Gastrocnemius medialis (tissue), 4 donors: ENCODE measurements at regions not wholly inside any gene's neighbourhood (a gene's known extent, or its start where the extent isn't known, plus 50 kb on each side); places are given as distances from the start of the nearest gene placed in this dataset.

ENCODE experiments used
- ATAC-seq, 2 donors: fragments of 150-250 bp; one replicate each; pipeline ENCODE4 v1.9.1; 2016
- DNase-seq, 2 donors: peaks; one replicate each; pipeline ENCODE4 v3.0.0-alpha.2; 2019
- H3K27ac ChIP-seq, 4 donors: fragments of 200-600 bp; sonication (generic); 1 replicate in 1 of 4; 2 replicates in 3 of 4; pipeline ENCODE4 v1.5.1; 2016 to 2018; ENCODE audit warnings: mild to moderate bottlenecking in 2 of 4, moderate library complexity in 1 of 4
- H3K27me3 ChIP-seq, 3 donors: fragments of 200-600 bp; sonication (generic) in 2 of 3; 1 replicate in 1 of 3; 2 replicates in 2 of 3; pipeline versions ENCODE4 v1.5.1 to v1.6.0; 2016 to 2019; ENCODE audit warnings: mild to moderate bottlenecking in 1 of 3, moderate library complexity in 1 of 3
- H3K36me3 ChIP-seq, 2 donors: fragments of 200-600 bp; sonication (generic) in 1 of 2; one replicate each; pipeline ENCODE4 v1.5.1; 2017 to 2018
- H3K4me1 ChIP-seq, 2 donors: fragments of 200-600 bp; sonication (generic) in 1 of 2; one replicate each; pipeline ENCODE4 v1.5.1; 2016 to 2017; ENCODE audit warnings: mild to moderate bottlenecking in 2 of 2
- H3K4me3 ChIP-seq, 4 donors: fragments of 200-600 bp; sonication (generic) in 3 of 4; 1 replicate in 1 of 4; 2 replicates in 3 of 4; pipeline ENCODE4 v1.5.1; 2016 to 2019; ENCODE audit warnings: mild to moderate bottlenecking in 2 of 4
- H3K9me3 ChIP-seq, 3 donors: fragments of 200-600 bp; sonication (generic) in 2 of 3; 1 replicate in 1 of 3; 2 replicates in 2 of 3; pipeline ENCODE4 v1.5.1; 2016 to 2019
- CTCF ChIP-seq, 5 experiments: fragments of 450-650 bp in 3 of 5; fragments of 200-600 bp in 2 of 5; sonication (generic) in 2 of 5; IDR thresholded peaks in 4 of 5; conservative IDR thresholded peaks in 1 of 5; 1 replicate in 4 of 5; 2 replicates in 1 of 5; pipeline ENCODE4 v1.5.1; 2016 to 2019; ENCODE audit warnings: antibody characterized with exemption in 5 of 5, mild to moderate bottlenecking in 3 of 5, moderate library complexity in 3 of 5
- POLR2A ChIP-seq, 2 donors: fragments of 450-650 bp; IDR thresholded peaks; one replicate each; pipeline ENCODE4 v1.6.1; 2017; ENCODE audit warnings: antibody characterized with exemption in 2 of 2, mild to moderate bottlenecking in 2 of 2, moderate library complexity in 2 of 2
- in situ Hi-C, 4 donors: fragments of 200-750 bp; cut with MboI; loops; one replicate each; pipeline versions ENCODE4 v1.15.0 to v1.8.0; 2017; ENCODE audit warnings: low sequenced_read_pairs in 4 of 4
- intact Hi-C: fragments of 100-400 bp; cut with DNase I; formaldehyde crosslinking; loops from one replicate; pipeline ENCODE4 v1.15.1; 2023; ENCODE audit warnings: low total_unique reads

GRCh38 chr5:12999667-13000066 lies 944.8 kb downstream of the DNAH5 start:
- no peak for ATAC-seq
- Histone ChIP-seq H3K4me1 (no peaks in the 10 kb centered on the region), H3K9me3 (no peaks in the 10 kb centered on the region), H3K27ac (no peak overlapping the region), H3K27me3 (no peaks in the 10 kb centered on the region), H3K36me3 (no peaks in the 10 kb centered on the region), H3K4me3 (no peak overlapping the region)
- TF ChIP-seq CTCF (IDR thresholded peaks at IDR 0.05 in 4 of 5, conservative IDR thresholded peaks at IDR 0.05 in 1 of 5) (no peak), POLR2A (IDR thresholded peaks at IDR 0.05) (no peak)
- no peak for DNase-seq
- intact Hi-C loops (loop anchor here (2.0 kb wide), 1 partner anchor 15 kb away; no protein-coding TSS in a partner anchor), in situ Hi-C loops (no loop called here)

GRCh38 chr5:12985142-12985541 lies 959.3 kb downstream of the DNAH5 start:
- Histone ChIP-seq H3K36me3 (no peaks in the 10 kb centered on the region), H3K27ac (no peak overlapping the region), H3K9me3 (no peaks in the 10 kb centered on the region), H3K4me1 (no peaks in the 10 kb centered on the region), H3K4me3 (no peak overlapping the region), H3K27me3 (no peaks in the 10 kb centered on the region)
- no peak for TF ChIP-seq CTCF (IDR thresholded peaks at IDR 0.05 in 4 of 5, conservative IDR thresholded peaks at IDR 0.05 in 1 of 5)
- TF ChIP-seq POLR2A (IDR thresholded peaks at IDR 0.05), result no peak
- DNase-seq (no peak), ATAC-seq (no peak)
- in situ Hi-C loops (no loop called here), intact Hi-C loops (no loop called here)

GRCh38 chr5:12974856-12975255 lies 969.6 kb downstream of the DNAH5 start:
- ATAC-seq (no peak), DNase-seq (no peak)
- intact Hi-C loops (no loop called here), in situ Hi-C loops (no loop called here)
- Histone ChIP-seq H3K27me3 (no peaks in the 10 kb centered on the region), H3K9me3 (no peaks in the 10 kb centered on the region), H3K27ac (no peak overlapping the region), H3K36me3 (no peaks in the 10 kb centered on the region), H3K4me1 (no peaks in the 10 kb centered on the region), H3K4me3 (no peak overlapping the region)
- TF ChIP-seq POLR2A (IDR thresholded peaks at IDR 0.05), result no peak
- no peak for TF ChIP-seq CTCF (IDR thresholded peaks at IDR 0.05 in 4 of 5, conservative IDR thresholded peaks at IDR 0.05 in 1 of 5)

- TF ChIP-seq CTCF (IDR thresholded peaks at IDR 0.05 in 4 of 5, conservative IDR thresholded peaks at IDR 0.05 in 1 of 5) (no peak), POLR2A (IDR thresholded peaks at IDR 0.05) (no peak)
- Histone ChIP-seq H3K9me3 (no peaks in the 10 kb centered on the region), H3K36me3 (no peaks in the 10 kb centered on the region), H3K27ac (no peak overlapping the region), H3K27me3 (no peaks in the 10 kb centered on the region), H3K4me3 (no peak overlapping the region), H3K4me1 (no peaks in the 10 kb centered on the region)
- intact Hi-C loops, result no loop called here
- in situ Hi-C loops, result no loop called here
- ATAC-seq (no peak), DNase-seq (no peak)
Observed at GRCh38 chr5:12965804-12966203, 978.7 kb downstream of the DNAH5 start.

GRCh38 chr5:12959713-12960112 lies 984.8 kb downstream of the DNAH5 start:
- H3K4me3 ChIP-seq, result no peak overlapping the region
- no peaks in the 10 kb centered on the region for H3K4me1 ChIP-seq
- H3K9me3 ChIP-seq, result no peaks in the 10 kb centered on the region
- no peak for DNase-seq
- H3K36me3 ChIP-seq, result no peaks in the 10 kb centered on the region
- no peak for ATAC-seq
- no peak overlapping the region for H3K27ac ChIP-seq
- in situ Hi-C loops (no loop called here), intact Hi-C loops (no loop called here)
- TF ChIP-seq POLR2A (IDR thresholded peaks at IDR 0.05) (no peak), CTCF (IDR thresholded peaks at IDR 0.05 in 4 of 5, conservative IDR thresholded peaks at IDR 0.05 in 1 of 5) (no peak)
- no peaks in the 10 kb centered on the region for H3K27me3 ChIP-seq
